Trophoblast cell (in vitro differentiated cells and primary cell): ENCODE measurements at regions not wholly inside any gene's neighbourhood (a gene's known extent, or its start where the extent isn't known, plus 50 kb on each side); places are given as distances from the start of the nearest gene placed in this dataset.

Experiments used
- DNase-seq, 2 donors: peaks; one replicate each; pipeline ENCODE4 v3.0.0-alpha.2; 2016
- H2AFZ ChIP-seq: 2 replicates; pipeline ENCODE4 v1.6.1; 2013; ENCODE audit warnings: low read length, moderate library complexity, mild to moderate bottlenecking; ENCODE audit not compliant: insufficient read depth, poor library complexity
- H2AK5ac ChIP-seq: 2 replicates; pipeline ENCODE4 v1.6.1; 2013; ENCODE audit warnings: mild to moderate bottlenecking, low read length
- H2BK120ac ChIP-seq: 2 replicates; pipeline ENCODE4 v1.6.1; 2013; ENCODE audit warnings: low read length, mild to moderate bottlenecking, moderate library complexity; ENCODE audit not compliant: insufficient read depth, poor library complexity
- H2BK12ac ChIP-seq: 2 replicates; pipeline ENCODE4 v1.6.1; 2013; ENCODE audit warnings: mild to moderate bottlenecking, low read length, moderate library complexity
- H2BK5ac ChIP-seq: 2 replicates; pipeline ENCODE4 v1.6.1; 2013; ENCODE audit warnings: low read length, low read depth, moderate library complexity, mild to moderate bottlenecking; ENCODE audit not compliant: poor library complexity
- H3K14ac ChIP-seq: 2 replicates; pipeline ENCODE4 v1.6.1; 2013; ENCODE audit warnings: mild to moderate bottlenecking, low read length
- H3K18ac ChIP-seq: 2 replicates; pipeline ENCODE4 v1.6.1; 2013; ENCODE audit warnings: mild to moderate bottlenecking, low read length
- H3K23ac ChIP-seq: 2 replicates; pipeline ENCODE4 v1.6.1; 2013; ENCODE audit warnings: low read length
- H3K27ac ChIP-seq: 2 replicates; pipeline ENCODE4 v1.5.1; 2013; ENCODE audit warnings: low read depth, mild to moderate bottlenecking, inconsistent platforms, low read length, moderate library complexity
- H3K27me3 ChIP-seq: 2 replicates; pipeline ENCODE4 v1.6.1; 2013; ENCODE audit warnings: inconsistent platforms, mild to moderate bottlenecking, low read length, moderate library complexity; ENCODE audit not compliant: insufficient read depth
- H3K36me3 ChIP-seq, 2 experiments: 1 replicate in 1 of 2; 2 replicates in 1 of 2; pipeline ENCODE4 v1.6.1; 2013; ENCODE audit warnings: low read length in 2 of 2, mild to moderate bottlenecking in 2 of 2, moderate library complexity in 1 of 2; ENCODE audit not compliant: insufficient read depth in 2 of 2, control insufficient read depth in 1 of 2
- H3K4ac ChIP-seq: 2 replicates; pipeline ENCODE4 v1.6.1; 2013; ENCODE audit warnings: low read depth, mild to moderate bottlenecking, low read length, moderate library complexity
- H3K4me1 ChIP-seq, 2 experiments: 1 replicate in 1 of 2; 2 replicates in 1 of 2; pipeline ENCODE4 v1.6.1; 2013; ENCODE audit warnings: low read length in 2 of 2, mild to moderate bottlenecking in 2 of 2, moderate library complexity in 1 of 2; ENCODE audit not compliant: insufficient read depth in 2 of 2, control insufficient read depth in 1 of 2
- H3K4me2 ChIP-seq: 2 replicates; pipeline ENCODE4 v1.6.1; 2013; ENCODE audit warnings: inconsistent platforms, mild to moderate bottlenecking, low read length, moderate library complexity
- H3K4me3 ChIP-seq: 2 replicates; pipeline ENCODE4 v1.5.1; 2013; ENCODE audit warnings: mild to moderate bottlenecking, low read depth, low read length, inconsistent platforms
- H3K79me1 ChIP-seq: one replicate; pipeline ENCODE4 v1.6.1; 2013; ENCODE audit warnings: low read length
- H3K79me2 ChIP-seq: 2 replicates; pipeline ENCODE4 v1.6.1; 2013; ENCODE audit warnings: low read length, mild to moderate bottlenecking; ENCODE audit not compliant: control insufficient read depth, insufficient read depth, poor library complexity
- H3K9ac ChIP-seq: 2 replicates; pipeline ENCODE4 v1.6.1; 2013; ENCODE audit warnings: mild to moderate bottlenecking, low read length
- H3K9me3 ChIP-seq: 2 replicates; pipeline ENCODE4 v1.6.1; 2013; ENCODE audit warnings: low read depth, mild to moderate bottlenecking, control low read depth, inconsistent platforms, low read length; ENCODE audit not compliant: insufficient read depth
- H4K12ac ChIP-seq: 2 replicates; pipeline ENCODE4 v1.6.1; 2013; ENCODE audit warnings: low read depth, mild to moderate bottlenecking, low read length, moderate library complexity
- H4K8ac ChIP-seq: 2 replicates; pipeline ENCODE4 v1.6.1; 2013; ENCODE audit warnings: low read depth, mild to moderate bottlenecking, low read length, moderate library complexity
- H4K91ac ChIP-seq: one replicate; pipeline ENCODE4 v1.6.1; 2013; ENCODE audit warnings: low read depth, mild to moderate bottlenecking, low read length, moderate library complexity
- WGBS: extraction: QIAGEN DNeasy Blood & Tissue Kit; methylation state at CpG from one replicate; pipeline ENCODE4 v1.1.7; 2013; ENCODE audit warnings: missing lambda C conversion rate; ENCODE audit not compliant: insufficient read length, insufficient coverage; ENCODE audit errors: extremely low coverage; 5-methylcytosine and 5-hydroxymethylcytosine counted together

GRCh38 chr7:13538669-13539068 is 450.8 kb downstream of the ETV1 start:
- H3K79me1 ChIP-seq, result no peaks in the 10 kb centered on the region
- H3K27ac ChIP-seq, result no peak overlapping the region
- H4K12ac ChIP-seq, result no peak overlapping the region
- H2AK5ac ChIP-seq, result no peak overlapping the region
- no peak overlapping the region for H2BK120ac ChIP-seq
- no peak overlapping the region for H4K8ac ChIP-seq
- H3K4ac ChIP-seq, result no peak overlapping the region
- H3K27me3 ChIP-seq, result no peaks in the 10 kb centered on the region
- no peak overlapping the region for H3K18ac ChIP-seq
- H3K4me1 ChIP-seq, result no peaks in the 10 kb centered on the region
- DNase-seq, result no peak
- H3K79me2 ChIP-seq, result no peaks in the 10 kb centered on the region
- no peaks in the 10 kb centered on the region for H3K36me3 ChIP-seq
- H2AFZ ChIP-seq, result no peak overlapping the region
- no peak overlapping the region for H3K9ac ChIP-seq
- no peak overlapping the region for H3K23ac ChIP-seq
- no peak overlapping the region for H3K4me3 ChIP-seq
- WGBS, result no CpG with 5 or more reads among the region's 6 CpGs
- H2BK5ac ChIP-seq, result no peak overlapping the region
- no peak overlapping the region for H3K14ac ChIP-seq
- no peak overlapping the region for H3K4me2 ChIP-seq
- H3K9me3 ChIP-seq, result no peaks in the 10 kb centered on the region
- no peak overlapping the region for H2BK12ac ChIP-seq
- no peak overlapping the region for H4K91ac ChIP-seq

- WGBS, result no CpG with 5 or more reads among the region's 1 CpG
These were observed 449.0 kb downstream of the ETV1 start for GRCh38 chr7:13540429-13540828.

GRCh38 chr7:13541326-13541725 is 448.1 kb downstream of the ETV1 start:
- Histone ChIP-seq H3K36me3 (no peaks in the 10 kb centered on the region), H3K79me1 (no peaks in the 10 kb centered on the region), H3K18ac (no peak overlapping the region), H4K12ac (no peak overlapping the region), H2BK12ac (no peak overlapping the region), H4K8ac (no peak overlapping the region), H3K9me3 (no peaks in the 10 kb centered on the region), H3K14ac (no peak overlapping the region), H4K91ac (no peak overlapping the region), H2AFZ (no peak overlapping the region), H3K4me3 (no peak overlapping the region), H3K4me1 (no peaks in the 10 kb centered on the region), H3K79me2 (no peaks in the 10 kb centered on the region), H3K27me3 (no peaks in the 10 kb centered on the region), H3K9ac (no peak overlapping the region), H3K27ac (no peak overlapping the region), H2AK5ac (no peak overlapping the region), H2BK120ac (no peak overlapping the region), H2BK5ac (no peak overlapping the region), H3K4ac (no peak overlapping the region), H3K23ac (no peak overlapping the region), H3K4me2 (no peak overlapping the region)
- no peak for DNase-seq

More at GRCh38 chr7:13540429-13540828, 449.0 kb downstream of the ETV1 start:
- Histone ChIP-seq H3K4ac (no peak overlapping the region), H3K79me2 (no peaks in the 10 kb centered on the region), H4K8ac (no peak overlapping the region), H3K9me3 (no peaks in the 10 kb centered on the region), H2BK12ac (no peak overlapping the region), H2BK5ac (no peak overlapping the region), H3K4me1 (no peaks in the 10 kb centered on the region), H2AK5ac (no peak overlapping the region), H2BK120ac (no peak overlapping the region), H3K27me3 (no peaks in the 10 kb centered on the region), H2AFZ (no peak overlapping the region), H3K9ac (no peak overlapping the region), H3K4me3 (no peak overlapping the region), H3K27ac (no peak overlapping the region), H4K12ac (no peak overlapping the region), H3K4me2 (no peak overlapping the region), H3K18ac (no peak overlapping the region), H3K23ac (no peak overlapping the region), H3K14ac (no peak overlapping the region), H3K79me1 (no peaks in the 10 kb centered on the region), H3K36me3 (no peaks in the 10 kb centered on the region), H4K91ac (no peak overlapping the region)
- no peak for DNase-seq

GRCh38 chr7:13542451-13542850 is 447.0 kb downstream of the ETV1 start:
- no peak overlapping the region for H3K27ac ChIP-seq
- no peaks in the 10 kb centered on the region for H3K79me1 ChIP-seq
- no peaks in the 10 kb centered on the region for H3K9me3 ChIP-seq
- H4K8ac ChIP-seq, result no peak overlapping the region
- WGBS, result no CpG with 5 or more reads among the region's 4 CpGs
- no peak overlapping the region for H3K14ac ChIP-seq
- no peaks in the 10 kb centered on the region for H3K4me1 ChIP-seq
- no peak overlapping the region for H2AK5ac ChIP-seq
- no peak overlapping the region for H4K12ac ChIP-seq
- H2BK120ac ChIP-seq, result no peak overlapping the region
- no peaks in the 10 kb centered on the region for H3K36me3 ChIP-seq
- H2BK5ac ChIP-seq, result no peak overlapping the region
- no peak overlapping the region for H3K4ac ChIP-seq
- no peak overlapping the region for H2AFZ ChIP-seq
- H3K23ac ChIP-seq, result no peak overlapping the region
- no peaks in the 10 kb centered on the region for H3K79me2 ChIP-seq
- no peak for DNase-seq
- H3K27me3 ChIP-seq, result no peaks in the 10 kb centered on the region
- H4K91ac ChIP-seq, result no peak overlapping the region
- no peak overlapping the region for H3K4me2 ChIP-seq
- H3K9ac ChIP-seq, result no peak overlapping the region
- no peak overlapping the region for H3K4me3 ChIP-seq
- H3K18ac ChIP-seq, result no peak overlapping the region
- no peak overlapping the region for H2BK12ac ChIP-seq
